ENCODE measurements at regions not wholly inside any gene's neighbourhood (a gene's known extent, or its start where the extent isn't known, plus 50 kb on each side); places are given as distances from the start of the nearest gene placed in this dataset.
"Not testable (repeated sequence)": the region's sequence is repeated elsewhere in the genome, so short reads cannot be mapped to it uniquely, and the experiment has no call there.

DNA sequence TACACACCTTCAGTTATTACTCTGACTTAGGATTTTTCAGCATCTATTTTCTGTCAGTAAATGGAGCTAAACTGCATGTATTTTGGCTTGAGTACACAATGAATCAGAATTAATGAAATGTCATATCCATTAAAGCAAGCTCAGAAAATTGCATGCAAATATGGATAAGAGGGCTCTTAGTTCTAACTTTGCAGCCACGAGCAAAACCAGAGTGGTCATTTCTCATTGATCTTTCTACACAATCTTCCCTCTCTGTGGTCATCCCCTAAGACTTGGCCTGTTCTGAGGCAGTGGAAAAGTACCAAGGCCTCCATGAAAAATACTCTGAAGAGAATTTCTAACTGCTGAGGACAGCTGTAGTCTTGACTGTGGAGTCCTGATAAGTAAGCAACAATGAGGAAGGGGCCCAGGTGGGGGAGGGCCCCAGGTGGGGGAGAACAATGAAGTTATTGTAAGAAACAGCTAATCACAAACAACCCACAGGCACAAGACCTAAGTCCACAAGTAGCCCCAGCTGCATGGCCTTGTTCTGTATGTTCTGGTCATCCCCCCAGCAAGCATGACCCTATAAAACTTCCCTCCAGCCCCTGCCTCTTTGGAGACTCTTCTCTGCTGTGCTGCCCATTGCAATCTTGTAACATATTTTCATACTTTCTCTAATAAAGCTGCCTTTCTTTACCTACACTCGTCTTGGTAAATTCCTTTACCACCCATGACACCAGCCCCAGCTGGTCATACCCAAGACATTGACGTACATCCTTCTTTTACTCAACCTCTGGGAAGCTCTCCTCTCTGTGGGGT lies 230.3 kb downstream of the TDRD15 start:
- DNase-seq = no peak

DNA sequence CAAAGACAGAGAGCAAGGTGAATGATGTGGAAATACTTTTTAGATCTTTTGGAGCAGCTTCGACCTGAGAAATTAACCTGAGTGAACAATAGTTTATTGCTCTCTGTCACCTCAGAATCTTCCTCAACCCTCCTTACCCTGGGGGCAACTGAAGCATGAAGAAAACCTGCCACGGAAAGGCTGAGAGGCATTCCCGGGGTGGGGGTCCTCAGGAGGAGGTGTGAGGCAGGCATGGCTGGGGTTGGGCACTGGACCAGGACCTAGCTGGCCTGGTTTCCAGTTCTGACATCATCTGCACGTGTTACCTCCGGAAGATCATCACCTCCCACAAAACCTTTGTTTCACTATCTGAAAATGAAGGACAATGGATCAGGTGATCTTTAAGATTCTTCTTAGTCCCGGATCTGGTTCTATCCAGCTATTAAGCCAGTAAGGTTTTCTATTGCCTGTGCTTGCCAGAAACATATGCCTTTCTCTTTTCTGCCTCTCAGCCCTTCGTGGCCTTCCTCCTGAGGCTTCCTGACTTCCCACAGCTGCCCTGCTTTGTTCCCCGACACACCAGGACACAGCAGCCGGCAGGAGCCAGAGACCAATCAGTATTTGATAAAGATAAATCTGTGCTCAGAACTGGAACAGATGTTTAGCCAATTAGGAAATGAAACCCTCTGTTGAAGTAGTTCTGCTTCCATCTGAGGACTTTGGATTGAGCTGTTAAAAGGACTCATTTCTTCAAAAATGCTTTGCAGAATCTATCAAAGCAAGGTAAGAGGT lies 232.5 kb downstream of the TDRD15 start:
- DNase-seq = no peak

- no peak for DNase-seq
Measured at GRCh38 chr2:21356857-21357255, 233.1 kb downstream of the TDRD15 start.

GRCh38 chr2:21358976-21359375 lies 235.2 kb downstream of the TDRD15 start:
- DNase-seq = no peak

DNA sequence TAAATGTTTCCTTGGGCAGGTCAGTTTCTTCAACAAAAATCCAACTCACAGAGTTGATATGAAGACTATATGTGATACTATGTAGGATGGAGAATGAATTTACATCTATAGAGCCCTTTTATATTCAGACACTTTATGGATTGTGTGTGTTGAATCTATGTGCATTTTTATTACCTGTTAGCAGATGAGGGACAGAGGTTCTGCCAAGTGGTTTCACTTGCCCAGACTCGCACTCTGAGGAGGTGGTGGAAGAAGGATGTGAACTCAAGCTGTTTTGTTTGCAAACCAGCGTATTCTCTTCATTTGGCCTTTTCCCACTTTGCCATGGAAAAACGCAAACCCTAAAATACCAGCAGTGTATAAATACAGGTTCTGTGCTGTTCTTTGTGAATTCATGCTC lies 237.6 kb downstream of the TDRD15 start:
- no peak for DNase-seq

- DNase-seq = no peak
Measured at GRCh38 chr2:21361957-21362486, 238.3 kb downstream of the TDRD15 start.

DNA sequence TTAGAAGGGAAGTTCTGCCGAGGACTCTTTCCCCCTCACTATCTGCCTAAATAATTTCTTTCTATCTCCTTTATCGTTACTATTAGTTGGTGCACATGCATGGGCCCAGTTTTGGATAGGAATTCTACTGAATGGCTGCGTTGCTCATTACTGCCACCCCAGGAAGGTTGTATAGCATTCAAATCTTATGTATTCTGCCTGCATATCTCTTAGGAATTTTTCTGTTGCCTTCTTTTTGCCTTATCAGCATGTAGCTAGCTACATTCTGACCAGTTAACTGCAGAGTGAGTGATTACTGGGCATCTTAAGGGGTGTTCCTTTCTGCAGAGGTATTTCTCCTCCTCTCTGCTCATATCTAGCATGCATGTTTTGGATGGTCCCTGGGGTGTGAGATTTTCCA lies 239.6 kb downstream of the TDRD15 start:
- DNase-seq = no peak

DNA sequence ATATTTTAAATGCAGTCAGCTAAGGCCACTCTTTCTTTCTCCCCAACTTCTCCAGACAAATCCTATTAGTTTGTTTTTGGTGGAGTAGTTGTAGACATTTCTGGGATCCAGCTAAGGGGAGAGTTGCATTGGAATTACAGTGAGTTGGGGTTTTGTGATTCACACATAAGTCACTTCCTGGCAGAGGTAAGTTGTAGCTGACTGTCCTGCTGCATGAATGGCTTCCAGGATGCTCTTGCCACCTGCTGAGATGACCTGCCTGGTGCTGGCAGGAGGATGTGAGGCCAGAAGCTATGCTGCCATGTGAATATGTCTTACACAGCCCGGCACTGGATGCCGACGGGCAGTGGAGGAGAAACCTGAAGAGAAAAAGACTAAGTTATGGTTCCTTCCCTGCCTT lies 243.7 kb downstream of the TDRD15 start:
- no peak for DNase-seq

- no peak for DNase-seq
Measured at GRCh38 chr2:21369787-21370186, 246.0 kb downstream of the TDRD15 start.

GRCh38 chr2:21371499-21372003 lies 247.8 kb downstream of the TDRD15 start:
- no peak for DNase-seq

DNA sequence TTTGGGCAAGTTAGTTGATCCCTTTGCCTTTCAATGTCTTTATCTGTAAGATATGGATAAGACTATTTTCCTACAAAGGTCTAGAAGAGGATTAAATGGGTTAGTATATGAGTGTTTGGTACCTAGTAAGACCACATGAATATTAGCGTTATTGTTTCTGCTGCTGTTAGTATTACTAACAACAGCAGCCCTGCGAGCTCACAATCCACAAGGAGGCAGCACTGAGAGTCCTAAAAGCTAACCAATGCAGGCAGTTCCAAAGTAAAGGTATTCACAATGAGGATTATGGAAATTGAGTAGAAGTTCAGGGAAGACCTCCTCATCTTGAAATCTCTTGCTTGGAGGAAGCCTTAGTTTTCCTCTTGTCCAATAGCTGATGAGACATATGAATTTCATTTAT lies 248.9 kb downstream of the TDRD15 start:
- no peak for DNase-seq

DNA sequence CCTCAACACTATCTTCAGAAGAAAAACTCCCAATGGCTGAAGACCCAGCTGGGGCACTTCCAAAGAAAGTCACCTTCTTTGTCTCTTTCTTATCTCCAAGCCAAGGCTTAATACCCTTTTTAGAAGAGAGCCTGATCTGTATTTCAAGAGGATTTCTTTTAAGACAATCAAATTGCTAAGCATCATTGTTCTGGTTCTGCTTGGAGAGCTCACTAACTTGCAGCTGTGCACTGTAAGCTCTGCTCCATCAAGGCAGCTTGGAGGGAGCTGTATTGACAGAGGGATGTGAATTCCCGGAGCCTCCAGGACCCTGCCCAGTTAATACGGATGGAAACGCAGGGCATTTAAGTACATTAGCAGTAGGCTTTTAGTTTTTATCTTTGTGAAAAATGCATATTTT lies 253.1 kb downstream of the TDRD15 start:
- no peak for DNase-seq

DNA sequence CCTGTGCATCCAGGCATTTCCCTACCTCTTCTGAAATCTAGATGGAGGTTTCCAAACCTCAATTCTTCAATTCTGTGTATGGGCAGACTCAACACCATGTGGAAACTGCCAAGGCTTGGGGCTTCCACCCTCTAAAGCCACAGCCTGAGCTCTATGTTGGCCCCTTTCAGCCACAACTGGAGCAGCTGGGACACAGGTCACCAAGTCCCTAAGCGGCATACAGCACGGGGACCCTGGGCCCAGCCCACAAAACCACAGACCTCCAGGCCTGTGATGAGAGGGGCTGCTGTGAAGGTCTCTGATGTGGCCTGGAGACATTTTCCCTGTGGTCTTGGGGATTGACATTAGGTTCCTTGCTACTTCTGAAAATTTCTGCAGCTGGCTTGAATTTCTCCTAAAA lies 255.4 kb downstream of the TDRD15 start:
- no peak for DNase-seq

- not testable (repeated sequence) for DNase-seq
Measured at GRCh38 chr2:21379668-21380067, 255.9 kb downstream of the TDRD15 start.

DNA sequence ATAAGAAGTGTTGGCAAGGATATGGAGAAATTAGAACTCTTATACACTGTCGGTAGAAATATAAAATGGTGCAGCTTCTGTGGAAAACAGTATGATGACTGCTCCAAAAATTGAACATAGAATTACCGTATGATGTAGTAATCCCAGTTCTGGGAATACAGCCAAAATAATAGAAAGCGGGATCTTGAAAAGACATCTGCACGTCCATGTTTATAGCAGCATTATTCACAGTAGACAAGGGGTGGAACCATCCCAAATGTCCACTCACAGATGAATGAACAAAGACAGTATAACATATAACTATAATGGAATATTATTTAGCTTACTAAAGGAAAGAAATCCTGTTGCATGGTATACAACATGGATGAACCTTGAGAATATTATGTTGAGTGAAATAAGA lies 257.7 kb downstream of the TDRD15 start:
- no peak for DNase-seq

DNA sequence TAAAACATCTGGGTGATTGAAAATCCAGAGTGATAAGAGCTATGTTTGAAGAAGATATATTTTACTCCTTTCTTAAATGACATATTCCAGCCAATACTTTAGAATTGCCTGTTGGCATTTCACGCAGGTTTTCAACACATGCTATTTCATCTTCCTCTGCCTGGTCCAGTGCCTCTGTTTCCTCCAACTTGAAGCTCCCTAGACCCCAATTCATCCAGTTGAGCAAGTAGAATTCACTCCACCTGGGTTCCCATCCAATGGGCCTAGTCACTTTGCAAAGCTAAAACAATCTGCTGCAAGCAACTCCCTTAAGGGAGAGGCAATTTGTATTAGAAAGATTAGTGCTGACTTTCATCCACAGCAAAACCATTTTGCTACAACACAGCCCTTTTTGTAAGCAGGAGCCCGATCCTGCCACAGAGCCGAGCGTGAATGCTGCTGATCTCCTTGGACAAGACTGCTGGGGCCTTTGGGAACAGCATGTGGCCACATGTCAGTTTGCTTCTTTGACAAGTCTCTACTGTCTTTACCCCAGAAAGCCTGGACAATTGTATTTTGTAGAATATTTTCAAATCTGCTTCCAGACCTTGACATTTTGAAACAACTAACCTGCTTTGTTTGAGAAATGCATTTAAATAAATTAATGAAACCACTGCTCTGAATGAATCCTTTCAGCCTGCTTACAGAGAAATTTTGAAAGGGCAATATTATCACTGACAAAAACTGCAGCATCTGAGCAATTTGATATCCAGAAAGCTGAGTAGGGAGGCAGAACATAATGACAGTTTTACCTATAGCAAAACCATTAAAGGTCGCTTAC lies 259.1 kb downstream of the TDRD15 start:
- no peak for DNase-seq

DNA sequence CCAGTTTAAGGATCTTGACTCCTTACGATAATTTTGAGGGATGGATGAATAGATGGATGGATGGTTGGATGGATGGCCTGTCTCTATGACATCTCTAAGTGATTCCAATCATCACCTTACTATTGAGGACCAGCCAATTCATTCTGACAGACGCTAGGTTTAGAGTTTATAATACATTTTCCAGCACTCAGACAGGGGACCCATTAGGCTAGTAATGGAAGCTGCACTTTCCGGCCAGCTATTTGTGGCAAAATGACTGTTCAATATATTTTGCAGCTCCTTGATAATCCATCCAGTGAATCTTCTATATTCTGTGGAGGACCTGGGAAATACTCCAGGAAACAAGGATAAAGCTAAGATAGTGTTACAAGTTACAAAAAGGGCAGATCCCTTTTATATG lies 262.9 kb downstream of the TDRD15 start:
- no peak for DNase-seq

DNA sequence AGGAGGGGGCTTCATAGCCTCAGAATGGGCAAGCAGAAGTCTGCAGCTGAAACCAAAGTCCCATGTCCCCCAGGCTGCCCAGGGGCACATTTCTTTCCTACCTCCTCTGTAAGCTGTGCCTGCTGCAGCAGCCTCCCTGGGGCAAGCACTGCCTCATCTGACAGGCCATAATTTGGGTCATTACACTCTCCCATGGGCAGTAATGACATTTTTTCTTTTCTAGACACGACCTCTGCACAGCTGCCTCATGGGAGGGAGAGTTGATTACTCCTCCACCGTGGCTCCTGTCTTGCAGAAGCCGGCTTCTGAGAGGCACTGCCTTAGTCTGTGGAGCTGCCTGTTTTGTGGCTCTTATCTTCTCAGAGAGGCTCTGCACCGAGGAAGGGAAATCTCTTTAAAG lies 268.9 kb downstream of the TDRD15 start:
- DNase-seq = peak; percentile 75

GRCh38 chr2:21393173-21393572 lies 269.4 kb downstream of the TDRD15 start:
- DNase-seq = no peak

GRCh38 chr2:21395366-21395765 lies 271.6 kb downstream of the TDRD15 start:
- DNase-seq = no peak

GRCh38 chr2:21396252-21396651 lies 272.5 kb downstream of the TDRD15 start:
- no peak for DNase-seq

- DNase-seq = no peak
Measured at GRCh38 chr2:21401022-21401698, 277.4 kb downstream of the TDRD15 start.
